Psoas muscle (tissue), 7 donors: ENCODE measurements at regions not wholly inside any gene's neighbourhood (a gene's known extent, or its start where the extent isn't known, plus 50 kb on each side); places are given as distances from the start of the nearest gene placed in this dataset.
A peak's percentile ranks its signal among the peaks of the same experiment; 100 is the strongest.

ENCODE experiments used
- ATAC-seq, 4 donors: fragments of 200-7000 bp; cut with Tn5 transposase; one replicate each; pipeline ENCODE4 v1.9.1; 2020; ENCODE audit warnings: moderate library complexity in 3 of 4, mild to moderate bottlenecking in 2 of 4
- DNase-seq, 2 donors: peaks; one replicate each; pipeline ENCODE4 v3.0.0-alpha.2; 2020
- H3K27ac ChIP-seq: fragments of 200-600 bp; one replicate; pipeline ENCODE4 v1.8.0; 2022
- H3K27me3 ChIP-seq, 3 donors: fragments of 200-600 bp in 1 of 3; one replicate each; pipeline versions ENCODE4 v1.6.1 to v1.8.0; 2013 to 2022; ENCODE audit warnings: low read length in 2 of 3, mild to moderate bottlenecking in 2 of 3, moderate library complexity in 1 of 3; ENCODE audit not compliant: insufficient read depth in 3 of 3
- H3K36me3 ChIP-seq, 2 donors: fragments of 200-600 bp in 1 of 2; one replicate each; pipeline versions ENCODE4 v1.6.1 to v1.8.0; 2013 to 2022; ENCODE audit warnings: low read depth in 1 of 2, mild to moderate bottlenecking in 1 of 2, moderate library complexity in 1 of 2; ENCODE audit not compliant: insufficient read depth in 1 of 2
- H3K4me1 ChIP-seq: fragments of 200-600 bp; one replicate; pipeline ENCODE4 v1.8.0; 2022
- H3K4me3 ChIP-seq: fragments of 200-600 bp; one replicate; pipeline ENCODE4 v1.8.0; 2022; ENCODE audit warnings: mild to moderate bottlenecking
- H3K9me3 ChIP-seq: fragments of 200-600 bp; one replicate; pipeline ENCODE4 v1.8.0; 2022
- CTCF ChIP-seq: fragments of 200-600 bp; IDR thresholded peaks from one replicate; pipeline ENCODE4 v1.8.0; 2022; ENCODE audit warnings: antibody characterized with exemption
- WGBS, 3 donors: extraction: QIAGEN DNeasy Blood & Tissue Kit; methylation state at CpG; one replicate each; pipeline versions ENCODE4 v1.1.6 to v1.1.7; 2013; 5-methylcytosine and 5-hydroxymethylcytosine counted together
- intact Hi-C, 2 donors: fragments of 100-400 bp; cut with DNase I; formaldehyde crosslinking; loops; one replicate each; pipeline versions ENCODE4 v1.11.0 to v1.14.2; 2022
- donor health status: healthy with polysubstance abuse.
- donor health status: DM: no; HTN: no; CAD: no; lungs with moderate emphysema.
- donor health status: Bipolar disorder and iron deficiency.
- donor health status: healthy.
- donor health status: DM: yes; HTN: yes; CAD: no.
- donor health status: DM: no; HTN: no; CAD: no.
- donor health status: DM: yes; HTN: yes; CAD: no.

GRCh38 chr6:132952986-132953385 is 138.6 kb downstream of the RPS12 start:
- Histone ChIP-seq H3K9me3 (no peaks in the 10 kb centered on the region), H3K4me3 (no peak overlapping the region), H3K27me3 (no peaks in the 10 kb centered on the region), H3K27ac (peak overlapping the region; percentile 12), H3K36me3 (no peaks in the 10 kb centered on the region), H3K4me1 (peaks cover 16% of the 10 kb centered on the region)
- no peak for DNase-seq
- intact Hi-C loops, result no loop called here
- WGBS, 3 donors, result 10 to 23% (median 13%) methylated on average over 3 of the region's 3 CpGs
- TF ChIP-seq CTCF, result no peak
- peak; percentile 73 to 93 (median 88) for ATAC-seq

- Histone ChIP-seq H3K36me3 (no peaks in the 10 kb centered on the region), H3K9me3 (no peaks in the 10 kb centered on the region), H3K27ac (no peak overlapping the region), H3K4me3 (no peak overlapping the region), H3K27me3 (no peaks in the 10 kb centered on the region), H3K4me1 (peaks cover 16% of the 10 kb centered on the region)
- whole genome bisulfite sequencing, 3 donors, result 74 to 79% (median 76%) methylated on average over 9 of the region's 9 CpGs
- intact Hi-C loops, result no loop called here
- TF ChIP-seq CTCF, result no peak
- ATAC-seq (no peak), DNase-seq (no peak)
Observed at GRCh38 chr6:132954222-132954621, 139.9 kb downstream of the RPS12 start.

- no peak for TF ChIP-seq CTCF
- 81 to 83% (median 82%) methylated on average over 5 of the region's 5 CpGs for WGBS, 3 donors
- no peak for ATAC-seq
Observed at GRCh38 chr6:132954936-132955335, 140.6 kb downstream of the RPS12 start.

GRCh38 chr6:132959639-132960326 is 145.4 kb downstream of the RPS12 start:
- no peaks in the 10 kb centered on the region for H3K27me3 ChIP-seq
- no peak overlapping the region for H3K27ac ChIP-seq
- no peaks in the 10 kb centered on the region for H3K36me3 ChIP-seq
- no peak for TF ChIP-seq CTCF
- H3K4me1 ChIP-seq, result peaks cover 24% of the 10 kb centered on the region
- no peaks in the 10 kb centered on the region for H3K9me3 ChIP-seq
- ATAC-seq, result no peak
- no peak overlapping the region for H3K4me3 ChIP-seq
- intact Hi-C loops, result loop anchor here (2.0 to 10.0 kb wide), 5 partner anchors 79 to 595 kb away; no protein-coding TSS in a partner anchor
- WGBS, 3 donors, result 61 to 71% (median 68%) methylated on average over 4 of the region's 4 CpGs
- DNase-seq, result no peak

More at GRCh38 chr6:132954936-132955335, 140.6 kb downstream of the RPS12 start:
- Histone ChIP-seq H3K4me3 (no peak overlapping the region), H3K27ac (no peak overlapping the region), H3K27me3 (no peaks in the 10 kb centered on the region), H3K9me3 (no peaks in the 10 kb centered on the region), H3K4me1 (peaks cover 16% of the 10 kb centered on the region), H3K36me3 (no peaks in the 10 kb centered on the region)
- intact Hi-C loops, result no loop called here
- DNase-seq, result no peak

GRCh38 chr6:132960720-132961119 is 146.4 kb downstream of the RPS12 start:
- H3K9me3 ChIP-seq, result no peaks in the 10 kb centered on the region
- peak in 2 of 4 donors; percentile 55 to 70 for ATAC-seq
- 25 to 28% (median 27%) methylated on average over 8 of the region's 8 CpGs for WGBS, 3 donors
- no peak for DNase-seq
- peaks cover 26% of the 10 kb centered on the region for H3K4me1 ChIP-seq
- H3K4me3 ChIP-seq, result no peak overlapping the region
- no peaks in the 10 kb centered on the region for H3K27me3 ChIP-seq
- TF ChIP-seq CTCF, result no peak
- H3K36me3 ChIP-seq, result no peaks in the 10 kb centered on the region
- intact Hi-C loops, result loop anchor here (2.0 to 10.0 kb wide), 5 partner anchors 78 to 594 kb away; no protein-coding TSS in a partner anchor
- H3K27ac ChIP-seq, result peak overlapping the region; percentile 7
